ENCODE measurements at regions not wholly inside any gene's neighbourhood (a gene's known extent, or its start where the extent isn't known, plus 50 kb on each side); places are given as distances from the start of the nearest gene placed in this dataset.

GRCh38 chr12:132408626-132409494, 79.5 kb upstream of the GALNT9 start:
- Mint-ChIP-seq H3K9me3 (ENCODE audit: unreplicated experiment) (no peaks in the 10 kb centered on the region), H3K36me3 (ENCODE audit: low read depth, unreplicated experiment) (no peaks in the 10 kb centered on the region), H3K27me3 (ENCODE audit: low read depth, unreplicated experiment) (peaks cover 17% of the 10 kb centered on the region), H3K4me1 (ENCODE audit: low read depth, unreplicated experiment) (no peaks in the 10 kb centered on the region), H3K4me3 (ENCODE audit: unreplicated experiment) (no peak overlapping the region), H3K27ac (ENCODE audit: unreplicated experiment) (no peak overlapping the region)
- Histone ChIP-seq H3K79me2 (ENCODE audit: insufficient read depth, low read length) (no peaks in the 10 kb centered on the region), H3K27ac (ENCODE audit: low read depth, low read length) (no peak overlapping the region), H3K36me3 (ENCODE audit: insufficient read depth, low read length) (no peaks in the 10 kb centered on the region), H3K4me1 (ENCODE audit: insufficient read depth, low read length) (no peaks in the 10 kb centered on the region), H2AFZ (ENCODE audit: low read depth, low read length) (no peak overlapping the region), H3K4me3 (ENCODE audit: insufficient read depth, low read depth, low read length) (no peak overlapping the region), H4K20me1 (ENCODE audit: insufficient read depth, low read length) (no peaks in the 10 kb centered on the region), H3K27me3 (ENCODE audit: insufficient read depth, low read length) (no peaks in the 10 kb centered on the region), H3K9me3 (ENCODE audit: insufficient read depth, low read depth, low read length) (no peaks in the 10 kb centered on the region), H3K9ac (ENCODE audit: low read length) (no peak overlapping the region), H3K4me2 (ENCODE audit: low read length) (no peak overlapping the region)
- no peak for DNase-seq (ENCODE audit: low read depth)
- FAIRE-seq = no peak
- TF ChIP-seq CTCF (IDR thresholded peaks at IDR 0.05; ENCODE audit: insufficient read depth, low read depth, low read length) (no peak), EZH2 (IDR thresholded peaks at IDR 0.05; ENCODE audit: insufficient read depth, low read length) (no peak)

GRCh38 chr12:132407992-132408391, 78.6 kb upstream of the GALNT9 start:
- no peaks in the 10 kb centered on the region for H3K9me3 Mint-ChIP-seq (ENCODE audit: unreplicated experiment)

More at GRCh38 chr12:132407992-132408391, 78.6 kb upstream of the GALNT9 start:
- Histone ChIP-seq H4K20me1 (ENCODE audit: insufficient read depth, low read length) (no peaks in the 10 kb centered on the region), H3K4me3 (ENCODE audit: insufficient read depth, low read depth, low read length) (no peak overlapping the region), H3K4me1 (ENCODE audit: insufficient read depth, low read length) (no peaks in the 10 kb centered on the region), H3K36me3 (ENCODE audit: insufficient read depth, low read length) (no peaks in the 10 kb centered on the region), H3K27me3 (ENCODE audit: insufficient read depth, low read length) (no peaks in the 10 kb centered on the region), H3K9ac (ENCODE audit: low read length) (no peak overlapping the region), H3K4me2 (ENCODE audit: low read length) (no peak overlapping the region), H3K27ac (ENCODE audit: low read depth, low read length) (no peak overlapping the region), H3K79me2 (ENCODE audit: insufficient read depth, low read length) (no peaks in the 10 kb centered on the region), H2AFZ (ENCODE audit: low read depth, low read length) (no peak overlapping the region), H3K9me3 (ENCODE audit: insufficient read depth, low read depth, low read length) (no peaks in the 10 kb centered on the region)
- H3K36me3 Mint-ChIP-seq (ENCODE audit: low read depth, unreplicated experiment) = no peaks in the 10 kb centered on the region
- no peaks in the 10 kb centered on the region for H3K4me1 Mint-ChIP-seq (ENCODE audit: low read depth, unreplicated experiment)
- H3K27me3 Mint-ChIP-seq (ENCODE audit: low read depth, unreplicated experiment) = peaks cover 17% of the 10 kb centered on the region
- DNase-seq (ENCODE audit: low read depth) (no peak), FAIRE-seq (no peak)
- no peak overlapping the region for H3K27ac Mint-ChIP-seq (ENCODE audit: unreplicated experiment)
- no peak for TF ChIP-seq CTCF (IDR thresholded peaks at IDR 0.05; ENCODE audit: insufficient read depth, low read depth, low read length)
- no peak for TF ChIP-seq EZH2 (IDR thresholded peaks at IDR 0.05; ENCODE audit: insufficient read depth, low read length)
- no peak overlapping the region for H3K4me3 Mint-ChIP-seq (ENCODE audit: unreplicated experiment)

Measured in astrocyte (in vitro differentiated cells and primary cell).